ENCODE measurements at regions not wholly inside any gene's neighbourhood (a gene's known extent, or its start where the extent isn't known, plus 50 kb on each side); places are given as distances from the start of the nearest gene placed in this dataset.

DNA sequence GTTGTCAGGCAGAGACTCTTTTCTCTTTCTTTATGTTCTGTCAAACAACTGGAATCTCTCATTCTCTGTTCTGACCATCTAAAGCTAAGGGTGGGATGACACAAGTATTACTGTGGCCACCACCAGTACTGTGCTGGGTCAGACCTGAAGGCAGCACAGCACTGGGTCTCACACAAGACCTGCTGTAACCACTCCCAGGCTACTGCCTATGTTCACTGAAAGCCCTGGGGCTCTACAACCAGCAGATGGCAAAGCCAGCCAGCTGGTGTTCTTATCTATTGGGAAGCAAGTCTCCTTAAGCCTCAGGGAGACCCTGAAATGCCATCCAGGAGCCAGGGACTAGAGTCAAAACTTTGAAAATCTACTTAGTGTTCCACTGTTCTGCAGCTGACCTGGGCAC is 189.5 kb downstream of the SLCO4C1 start:
- intact Hi-C loops (cut with micrococcal nuclease) (no loop called here), dilution Hi-C loops (cut with MboI; ENCODE audit: extremely low pct_ligation_motif_present, low sequenced_read_pairs) (no loop called here)
- Histone ChIP-seq H3K9me1 (replicated peaks; ENCODE audit: control insufficient read depth, extremely low read depth, insufficient read depth, low read length) (no peaks in the 10 kb centered on the region), H3K4me3 (replicated peaks in 1 of 3; ENCODE audit: insufficient read depth in 1 of 3, low read depth in 1 of 3, low read length in 3 of 3) (no peak overlapping the region), H3K9me3 (replicated peaks; ENCODE audit: control insufficient read depth, insufficient read depth, low read length) (no peaks in the 10 kb centered on the region), H3K27ac (ENCODE audit: insufficient read depth, low read depth, low read length) (no peak overlapping the region), H3K9ac (replicated peaks; ENCODE audit: extremely low read depth, insufficient read depth, low read length) (no peak overlapping the region), H3K4me2 (ENCODE audit: insufficient read depth, low read length) (no peak overlapping the region), H2AFZ (ENCODE audit: low read depth, low read length) (no peak overlapping the region), H4K20me1 (replicated peaks; ENCODE audit: control insufficient read depth, extremely low read depth, insufficient read depth, low read length) (no peaks in the 10 kb centered on the region), H3K36me3 (ENCODE audit: control insufficient read depth in 2 of 2, extremely low read depth in 1 of 2, insufficient read depth in 2 of 2, low read length in 2 of 2) (no peaks in the 10 kb centered on the region), H3K27me3 (ENCODE audit: control insufficient read depth in 2 of 2, insufficient read depth in 2 of 2, low read length in 2 of 2) (no peaks in the 10 kb centered on the region), H3K79me2 (ENCODE audit: control insufficient read depth, insufficient read depth, low read length) (no peaks in the 10 kb centered on the region), H3K4me1 (ENCODE audit: control insufficient read depth, extremely low read depth, insufficient read depth, low read length) (no peaks in the 10 kb centered on the region)
- DNase-seq (ENCODE audit: low read depth, low spot score) (no peak), FAIRE-seq (no peak)
- TF ChIP-seq POLR2A (IDR thresholded peaks at IDR 0.05; ENCODE audit: low read depth, low read length) (no peak), JUN (IDR thresholded peaks at IDR 0.05; ENCODE audit: borderline replicate concordance, insufficient read depth, insufficient read length, low read depth) (no peak), EZH2 (IDR thresholded peaks at IDR 0.05; ENCODE audit: borderline replicate concordance, low read depth, low read length, severe bottlenecking) (no peak), MYC (IDR thresholded peaks at IDR 0.05; ENCODE audit: low read depth, low read length) (no peak), POLR2AphosphoS5 (IDR thresholded peaks at IDR 0.05; ENCODE audit: insufficient read depth, low read depth, low read length) (no peak), GATA2 (IDR thresholded peaks at IDR 0.05; ENCODE audit: insufficient read depth, insufficient read length, low read depth, low read length) (no peak), FOS (IDR thresholded peaks at IDR 0.05; ENCODE audit: borderline replicate concordance, insufficient read depth, low read length) (no peak)
- TF ChIP-seq, protein P1, sequence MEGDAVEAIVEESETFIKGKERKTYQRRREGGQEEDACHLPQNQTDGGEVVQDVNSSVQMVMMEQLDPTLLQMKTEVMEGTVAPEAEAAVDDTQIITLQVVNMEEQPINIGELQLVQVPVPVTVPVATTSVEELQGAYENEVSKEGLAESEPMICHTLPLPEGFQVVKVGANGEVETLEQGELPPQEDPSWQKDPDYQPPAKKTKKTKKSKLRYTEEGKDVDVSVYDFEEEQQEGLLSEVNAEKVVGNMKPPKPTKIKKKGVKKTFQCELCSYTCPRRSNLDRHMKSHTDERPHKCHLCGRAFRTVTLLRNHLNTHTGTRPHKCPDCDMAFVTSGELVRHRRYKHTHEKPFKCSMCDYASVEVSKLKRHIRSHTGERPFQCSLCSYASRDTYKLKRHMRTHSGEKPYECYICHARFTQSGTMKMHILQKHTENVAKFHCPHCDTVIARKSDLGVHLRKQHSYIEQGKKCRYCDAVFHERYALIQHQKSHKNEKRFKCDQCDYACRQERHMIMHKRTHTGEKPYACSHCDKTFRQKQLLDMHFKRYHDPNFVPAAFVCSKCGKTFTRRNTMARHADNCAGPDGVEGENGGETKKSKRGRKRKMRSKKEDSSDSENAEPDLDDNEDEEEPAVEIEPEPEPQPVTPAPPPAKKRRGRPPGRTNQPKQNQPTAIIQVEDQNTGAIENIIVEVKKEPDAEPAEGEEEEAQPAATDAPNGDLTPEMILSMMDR (IDR thresholded peaks at IDR 0.05; ENCODE audit: extremely low read depth in 1 of 2, insufficient read depth in 1 of 2, low read depth in 1 of 2, low read length in 2 of 2) = no peak
- TF ChIP-seq, protein P2, sequence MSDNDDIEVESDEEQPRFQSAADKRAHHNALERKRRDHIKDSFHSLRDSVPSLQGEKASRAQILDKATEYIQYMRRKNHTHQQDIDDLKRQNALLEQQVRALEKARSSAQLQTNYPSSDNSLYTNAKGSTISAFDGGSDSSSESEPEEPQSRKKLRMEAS (IDR thresholded peaks at IDR 0.05; ENCODE audit: insufficient read depth, insufficient read length) = no peak
- BruUV-seq (replicated peaks) = no TSS peak
- CTCF ChIA-PET = no interaction called here
- POLR2A ChIA-PET = no interaction called here
